ENCODE measurements at regions not wholly inside any gene's neighbourhood (a gene's known extent, or its start where the extent isn't known, plus 50 kb on each side); places are given as distances from the start of the nearest gene placed in this dataset.

DNA sequence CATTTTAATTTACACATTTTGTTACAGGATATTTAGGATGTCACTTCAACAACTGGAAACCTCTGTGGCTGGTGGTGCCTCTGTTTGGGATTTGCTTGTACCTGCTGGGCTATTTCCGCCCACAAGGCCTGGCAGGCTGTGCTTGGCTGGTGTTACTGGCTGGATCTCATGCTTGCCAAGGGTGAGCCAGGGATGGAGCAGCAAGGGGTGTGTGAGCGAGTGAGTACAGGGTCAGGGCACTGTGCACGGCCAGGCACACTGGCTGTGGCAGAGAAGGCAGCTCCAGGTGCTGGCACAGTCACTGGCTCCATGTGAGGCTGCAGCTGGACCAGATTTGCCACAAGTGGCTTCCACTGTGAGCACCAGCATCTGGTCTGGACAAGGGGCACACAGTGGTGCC, 1254.8 kb downstream of the SLITRK5 start:
- no peak overlapping the region for H2AK5ac ChIP-seq (ENCODE audit: low read depth, low read length)
- no peak overlapping the region for H3K4me3 ChIP-seq (ENCODE audit: insufficient read depth, low read depth, low read length)
- no peak overlapping the region for H2BK20ac ChIP-seq (ENCODE audit: low read depth, low read length)
- H3K14ac ChIP-seq (replicated peaks; ENCODE audit: low read depth, low read length): no peak overlapping the region
- H3K27me3 ChIP-seq (ENCODE audit: control insufficient read depth, insufficient read depth, low read length): no peaks in the 10 kb centered on the region
- no peak overlapping the region for H2BK120ac ChIP-seq (ENCODE audit: low read depth, low read length)
- peaks cover 12% of the 10 kb centered on the region for H3K9me3 ChIP-seq (ENCODE audit: control insufficient read depth, insufficient read depth, low read length)
- no peaks in the 10 kb centered on the region for H3K4me1 ChIP-seq (ENCODE audit: control insufficient read depth, insufficient read depth, low read length)
- ChIA-PET POLR2A (ENCODE audit: unreplicated experiment) (no interaction called here), CTCF (no interaction called here)
- no peak for TF ChIP-seq RCOR1 (IDR thresholded peaks at IDR 0.05; ENCODE audit: insufficient replicate concordance, low read length)
- no peak for TF ChIP-seq MXI1 (IDR thresholded peaks at IDR 0.05; ENCODE audit: borderline replicate concordance, low read depth, low read length)
- no peak overlapping the region for H3K56ac ChIP-seq (ENCODE audit: extremely low read depth, insufficient read depth, low read length)
- H3K27ac ChIP-seq (ENCODE audit: insufficient read depth, low read length): no peak overlapping the region
- H3K36me3 ChIP-seq (ENCODE audit: control insufficient read depth, insufficient read depth, low read length): no peaks in the 10 kb centered on the region
- H3K4me2 ChIP-seq (ENCODE audit: low read depth, low read length): no peak overlapping the region
- no peak overlapping the region for H3K23ac ChIP-seq (ENCODE audit: low read depth, low read length)
- no peak overlapping the region for H2BK15ac ChIP-seq (ENCODE audit: low read depth, low read length)
- no TSS peak for BruUV-seq (replicated peaks)
- no peak overlapping the region for H3K4ac ChIP-seq (ENCODE audit: low read depth, low read length)
- dilution Hi-C loops (cut with HindIII; ENCODE audit: low sequenced_read_pairs, unreplicated experiment): no loop called here
- H3K9me1 ChIP-seq (ENCODE audit: insufficient read depth, low read length): no peaks in the 10 kb centered on the region
- H3K9ac ChIP-seq (ENCODE audit: low read depth, low read length): no peak overlapping the region
- intact Hi-C loops (cut with micrococcal nuclease): no loop called here
- H4K91ac ChIP-seq (ENCODE audit: insufficient read depth, low read depth, low read length): no peak overlapping the region
- ATAC-seq (ENCODE audit: low read depth): no peak
- no peak overlapping the region for H4K8ac ChIP-seq (ENCODE audit: low read depth in 2 of 2, low read length in 2 of 2)
- no peak overlapping the region for H2AK9ac ChIP-seq (replicated peaks; ENCODE audit: low read depth, low read length, poor library complexity)
- H4K5ac ChIP-seq (ENCODE audit: low read depth, low read length): no peak overlapping the region
- H3K79me1 ChIP-seq (ENCODE audit: low read depth in 1 of 2, low read length in 2 of 2): no peaks in the 10 kb centered on the region
- H3K18ac ChIP-seq (ENCODE audit: low read depth, low read length): no peak overlapping the region
- no peak overlapping the region for H2BK5ac ChIP-seq (ENCODE audit: low read depth, low read length, poor library complexity, severe bottlenecking)
- in situ Hi-C loops (cut with MboI; ENCODE audit: low sequenced_read_pairs): no loop called here
- WGBS, 2 experiments (ENCODE audit: extremely low coverage in 2 of 2, insufficient read length in 1 of 2): 14% methylated on average over 1 of the region's 3 CpGs; no CpG with 5 or more reads in 1 of the 2 experiments
- no peak overlapping the region for H2AFZ ChIP-seq (replicated peaks; ENCODE audit: low read length, poor library complexity)
- DNase-seq: no peak
- H4K20me1 ChIP-seq (ENCODE audit: insufficient read depth, low read length): no peaks in the 10 kb centered on the region

All from IMR-90 (cell line).